ENCODE measurements at regions not wholly inside any gene's neighbourhood (a gene's known extent, or its start where the extent isn't known, plus 50 kb on each side); places are given as distances from the start of the nearest gene placed in this dataset.

DNA sequence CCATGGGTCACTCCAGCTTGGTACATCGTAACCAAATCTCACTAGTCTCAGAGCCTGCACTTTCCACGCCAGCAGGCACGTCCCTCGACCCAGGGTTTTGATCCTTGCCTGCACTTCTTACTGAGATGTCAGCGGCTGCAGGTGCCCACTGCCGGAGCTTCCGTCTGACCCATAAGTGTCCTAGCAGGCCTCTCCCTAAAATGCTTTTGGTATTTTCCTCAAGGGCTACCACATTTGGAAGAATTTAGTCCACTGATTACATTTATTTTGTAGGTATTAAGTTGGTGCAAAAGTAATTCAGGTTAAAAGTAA lies 175.0 kb upstream of the FBXO11 start:
- DNase-seq: no peak
- Histone ChIP-seq H2BK12ac (ENCODE audit: low read length in 2 of 2) (no peak overlapping the region), H3K9me3 (ENCODE audit: control insufficient read depth, low read length) (no peaks in the 10 kb centered on the region), H2AK5ac (ENCODE audit: low read length, severe bottlenecking) (no peak overlapping the region), H3K27ac (ENCODE audit: low read length, poor library complexity, severe bottlenecking) (no peak overlapping the region), H3K18ac (ENCODE audit: low read depth in 1 of 2, low read length in 2 of 2) (no peak overlapping the region), H2AFZ (ENCODE audit: low read depth, low read length) (no peak overlapping the region), H2BK120ac (ENCODE audit: low read depth, low read length) (no peak overlapping the region), H2BK5ac (ENCODE audit: low read depth, low read length, poor library complexity, severe bottlenecking) (no peak overlapping the region), H3K23ac (ENCODE audit: low read length in 2 of 2) (no peak overlapping the region), H3K79me1 (replicated peaks; ENCODE audit: low read length, poor library complexity, severe bottlenecking) (no peaks in the 10 kb centered on the region), H3K14ac (ENCODE audit: low read length in 2 of 2) (no peak overlapping the region), H3K4me2 (ENCODE audit: low read length, poor library complexity, severe bottlenecking) (no peak overlapping the region), H4K8ac (ENCODE audit: low read length) (no peak overlapping the region), H3K4me3 (ENCODE audit: insufficient read depth in 1 of 2, low read depth in 1 of 2, low read length in 2 of 2) (no peak overlapping the region), H2BK15ac (ENCODE audit: low read depth, poor library complexity, severe bottlenecking) (no peak overlapping the region), H3K4me1 (ENCODE audit: control insufficient read depth, insufficient read depth, low read depth, low read length) (no peaks in the 10 kb centered on the region), H3K4ac (ENCODE audit: low read depth in 1 of 2, low read length in 2 of 2) (no peak overlapping the region), H4K91ac (ENCODE audit: low read length) (no peak overlapping the region), H3K27me3 (ENCODE audit: control insufficient read depth in 1 of 2, insufficient read depth in 1 of 2, low read length in 2 of 2) (peaks cover 0 to 3% of the 10 kb centered on the region in 2 experiments), H3K36me3 (ENCODE audit: control insufficient read depth in 1 of 2, insufficient read depth in 2 of 2, low read depth in 1 of 2, low read length in 2 of 2) (no peaks in the 10 kb centered on the region), H3K9ac (ENCODE audit: low read length) (no peak overlapping the region)
- 73% methylated on average over 7 of the region's 7 CpGs for WGBS

DNA sequence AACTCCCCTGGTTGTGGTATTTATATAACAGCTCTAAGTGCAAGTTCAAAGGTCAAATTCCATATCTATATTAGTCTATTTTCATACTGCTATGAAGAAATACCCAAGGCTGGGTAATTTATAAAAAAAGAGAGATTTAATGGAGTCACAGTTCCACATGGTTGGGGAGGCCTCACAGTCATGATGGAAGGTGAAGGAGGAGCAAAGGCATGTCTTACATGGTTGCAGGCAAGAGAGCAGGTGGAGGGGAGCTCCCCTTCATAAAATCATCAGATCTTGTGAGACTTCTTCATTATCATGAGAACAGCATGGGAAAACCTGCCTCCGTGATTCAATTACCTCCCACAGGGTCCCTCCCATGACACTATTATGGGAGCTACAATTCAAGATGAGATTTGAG lies 179.6 kb upstream of the FBXO11 start:
- Histone ChIP-seq H2AK5ac (ENCODE audit: low read length, severe bottlenecking) (no peak overlapping the region), H3K9ac (ENCODE audit: low read length) (no peak overlapping the region), H3K4me2 (ENCODE audit: low read length, poor library complexity, severe bottlenecking) (no peak overlapping the region), H2BK15ac (ENCODE audit: low read depth, poor library complexity, severe bottlenecking) (no peak overlapping the region), H2BK120ac (ENCODE audit: low read depth, low read length) (no peak overlapping the region), H4K91ac (ENCODE audit: low read length) (no peak overlapping the region), H3K18ac (ENCODE audit: low read depth in 1 of 2, low read length in 2 of 2) (no peak overlapping the region), H3K36me3 (ENCODE audit: control insufficient read depth in 1 of 2, insufficient read depth in 2 of 2, low read depth in 1 of 2, low read length in 2 of 2) (no peaks in the 10 kb centered on the region), H3K4me3 (ENCODE audit: insufficient read depth in 1 of 2, low read depth in 1 of 2, low read length in 2 of 2) (no peak overlapping the region), H3K27me3 (ENCODE audit: control insufficient read depth in 1 of 2, insufficient read depth in 1 of 2, low read length in 2 of 2) (peaks cover 0 to 10% of the 10 kb centered on the region in 2 experiments), H2BK5ac (ENCODE audit: low read depth, low read length, poor library complexity, severe bottlenecking) (no peak overlapping the region), H3K4ac (ENCODE audit: low read depth in 1 of 2, low read length in 2 of 2) (no peak overlapping the region), H3K79me1 (replicated peaks; ENCODE audit: low read length, poor library complexity, severe bottlenecking) (no peaks in the 10 kb centered on the region), H3K14ac (ENCODE audit: low read length in 2 of 2) (no peak overlapping the region), H3K23ac (ENCODE audit: low read length in 2 of 2) (no peak overlapping the region), H4K8ac (ENCODE audit: low read length) (no peak overlapping the region), H2AFZ (ENCODE audit: low read depth, low read length) (no peak overlapping the region), H3K9me3 (ENCODE audit: control insufficient read depth, low read length) (peaks cover 7% of the 10 kb centered on the region), H2BK12ac (ENCODE audit: low read length in 2 of 2) (no peak overlapping the region), H3K4me1 (ENCODE audit: control insufficient read depth, insufficient read depth, low read depth, low read length) (no peaks in the 10 kb centered on the region), H3K27ac (ENCODE audit: low read length, poor library complexity, severe bottlenecking) (no peak overlapping the region)
- no peak for DNase-seq
- WGBS: 57% methylated on average over 1 of the region's 1 CpG

DNA sequence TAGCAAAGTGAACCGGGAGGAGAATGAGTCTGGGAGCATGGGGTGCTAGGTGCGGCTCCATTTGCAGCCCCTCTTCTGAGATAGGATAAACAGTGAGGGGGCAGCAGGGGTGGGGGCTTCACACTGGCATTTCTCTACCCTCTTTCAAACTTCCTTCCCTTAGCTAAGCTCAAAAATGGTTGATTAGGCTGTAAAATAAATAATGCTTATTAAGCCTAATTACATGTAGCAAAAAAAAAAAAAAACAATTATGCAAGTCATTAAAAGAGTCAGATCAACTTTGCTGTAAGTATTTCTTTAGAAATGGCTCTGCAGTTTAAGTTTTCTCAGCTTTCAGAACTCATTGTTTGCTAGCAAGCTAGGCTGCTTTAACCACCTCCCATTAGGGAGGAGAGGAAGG lies 182.7 kb upstream of the FBXO11 start:
- H2BK12ac ChIP-seq (ENCODE audit: low read length in 2 of 2): no peak overlapping the region

DNA sequence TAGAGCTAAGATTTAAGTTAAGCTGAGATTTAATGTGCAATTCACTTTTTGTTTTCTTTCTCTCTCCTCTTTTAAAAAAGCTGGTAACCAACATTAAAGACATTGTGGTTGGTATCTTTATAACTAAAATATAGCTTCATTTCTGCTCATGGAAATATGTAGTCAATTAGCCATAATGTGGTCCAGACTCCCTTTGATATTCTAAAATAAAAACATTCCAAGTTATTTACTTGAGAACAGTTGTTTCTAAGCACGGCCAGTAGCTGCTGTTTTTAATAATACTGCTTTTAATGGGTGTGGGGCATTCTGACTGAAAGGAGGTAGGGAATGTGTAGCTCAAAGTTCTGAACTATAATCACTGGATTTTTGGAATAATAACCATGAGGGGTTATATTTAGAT lies 183.3 kb upstream of the FBXO11 start:
- DNase-seq: no peak
- no peak overlapping the region for H2BK120ac ChIP-seq (ENCODE audit: low read depth, low read length)
- no peak overlapping the region for H3K27ac ChIP-seq (ENCODE audit: low read length, poor library complexity, severe bottlenecking)

More for the DNA sequence above, 182.7 kb upstream of the FBXO11 start:
- Histone ChIP-seq H3K36me3 (ENCODE audit: control insufficient read depth in 1 of 2, insufficient read depth in 2 of 2, low read depth in 1 of 2, low read length in 2 of 2) (no peaks in the 10 kb centered on the region), H3K4me1 (ENCODE audit: control insufficient read depth, insufficient read depth, low read depth, low read length) (no peaks in the 10 kb centered on the region), H3K9me3 (ENCODE audit: control insufficient read depth, low read length) (peaks cover 12% of the 10 kb centered on the region), H3K14ac (ENCODE audit: low read length in 2 of 2) (no peak overlapping the region), H3K27me3 (ENCODE audit: control insufficient read depth in 1 of 2, insufficient read depth in 1 of 2, low read length in 2 of 2) (peaks cover 0 to 10% of the 10 kb centered on the region in 2 experiments), H2BK15ac (ENCODE audit: low read depth, poor library complexity, severe bottlenecking) (no peak overlapping the region), H4K91ac (ENCODE audit: low read length) (no peak overlapping the region), H2BK5ac (ENCODE audit: low read depth, low read length, poor library complexity, severe bottlenecking) (no peak overlapping the region), H3K79me1 (replicated peaks; ENCODE audit: low read length, poor library complexity, severe bottlenecking) (no peaks in the 10 kb centered on the region), H3K9ac (ENCODE audit: low read length) (no peak overlapping the region), H4K8ac (ENCODE audit: low read length) (no peak overlapping the region), H3K4me3 (ENCODE audit: insufficient read depth in 1 of 2, low read depth in 1 of 2, low read length in 2 of 2) (no peak overlapping the region), H3K23ac (ENCODE audit: low read length in 2 of 2) (no peak overlapping the region), H3K4me2 (ENCODE audit: low read length, poor library complexity, severe bottlenecking) (no peak overlapping the region), H2AK5ac (ENCODE audit: low read length, severe bottlenecking) (no peak overlapping the region), H2BK120ac (ENCODE audit: low read depth, low read length) (no peak overlapping the region), H3K27ac (ENCODE audit: low read length, poor library complexity, severe bottlenecking) (no peak overlapping the region), H3K4ac (ENCODE audit: low read depth in 1 of 2, low read length in 2 of 2) (no peak overlapping the region), H3K18ac (ENCODE audit: low read depth in 1 of 2, low read length in 2 of 2) (no peak overlapping the region), H2AFZ (ENCODE audit: low read depth, low read length) (no peak overlapping the region)
- WGBS: no CpG with 5 or more reads among the region's 2 CpGs
- no peak for DNase-seq

More for the DNA sequence above, 183.3 kb upstream of the FBXO11 start:
- no peak overlapping the region for H3K4me3 ChIP-seq (ENCODE audit: insufficient read depth in 1 of 2, low read depth in 1 of 2, low read length in 2 of 2)
- no peak overlapping the region for H2AFZ ChIP-seq (ENCODE audit: low read depth, low read length)
- no peak overlapping the region for H3K14ac ChIP-seq (ENCODE audit: low read length in 2 of 2)
- no peak overlapping the region for H3K23ac ChIP-seq (ENCODE audit: low read length in 2 of 2)
- H2AK5ac ChIP-seq (ENCODE audit: low read length, severe bottlenecking): no peak overlapping the region
- H3K9me3 ChIP-seq (ENCODE audit: control insufficient read depth, low read length): peaks cover 12% of the 10 kb centered on the region
- H3K9ac ChIP-seq (ENCODE audit: low read length): no peak overlapping the region
- no peak overlapping the region for H3K4me2 ChIP-seq (ENCODE audit: low read length, poor library complexity, severe bottlenecking)
- no peak overlapping the region for H2BK12ac ChIP-seq (ENCODE audit: low read length in 2 of 2)
- H3K18ac ChIP-seq (ENCODE audit: low read depth in 1 of 2, low read length in 2 of 2): no peak overlapping the region
- peaks cover 0 to 10% of the 10 kb centered on the region in 2 experiments for H3K27me3 ChIP-seq (ENCODE audit: control insufficient read depth in 1 of 2, insufficient read depth in 1 of 2, low read length in 2 of 2)
- H4K91ac ChIP-seq (ENCODE audit: low read length): no peak overlapping the region
- no peak overlapping the region for H2BK5ac ChIP-seq (ENCODE audit: low read depth, low read length, poor library complexity, severe bottlenecking)
- no peak overlapping the region for H3K4ac ChIP-seq (ENCODE audit: low read depth in 1 of 2, low read length in 2 of 2)
- H4K8ac ChIP-seq (ENCODE audit: low read length): no peak overlapping the region
- no peaks in the 10 kb centered on the region for H3K4me1 ChIP-seq (ENCODE audit: control insufficient read depth, insufficient read depth, low read depth, low read length)
- no peaks in the 10 kb centered on the region for H3K79me1 ChIP-seq (replicated peaks; ENCODE audit: low read length, poor library complexity, severe bottlenecking)
- no peaks in the 10 kb centered on the region for H3K36me3 ChIP-seq (ENCODE audit: control insufficient read depth in 1 of 2, insufficient read depth in 2 of 2, low read depth in 1 of 2, low read length in 2 of 2)
- 56% methylated on average over 1 of the region's 1 CpG for WGBS
- H2BK15ac ChIP-seq (ENCODE audit: low read depth, poor library complexity, severe bottlenecking): no peak overlapping the region

All from mesenchymal stem cell (in vitro differentiated cells and primary cell).